ENCODE measurements at regions not wholly inside any gene's neighbourhood (a gene's known extent, or its start where the extent isn't known, plus 50 kb on each side); places are given as distances from the start of the nearest gene placed in this dataset.

- Histone ChIP-seq H3K27ac (no peak overlapping the region), H3K36me3 (no peaks in the 10 kb centered on the region), H3K27me3 (no peaks in the 10 kb centered on the region), H3K9me3 (ENCODE audit: low read depth) (no peaks in the 10 kb centered on the region), H3K4me1 (ENCODE audit: low read depth) (no peaks in the 10 kb centered on the region), H3K4me3 (no peak overlapping the region)
- DNase-seq (ENCODE audit: low read depth in 1 of 2, low spot score in 1 of 2), result no peak
- no peak for TF ChIP-seq CTCF (IDR thresholded peaks at IDR 0.05; ENCODE audit: low read depth, low read length)
These were observed 434.5 kb upstream of the MANEA start for GRCh38 chr6:95142661-95143335.

GRCh38 chr6:95143408-95144180, 433.7 kb upstream of the MANEA start:
- no peak overlapping the region for H3K4me3 ChIP-seq
- H3K27me3 ChIP-seq, result no peaks in the 10 kb centered on the region
- H3K4me1 ChIP-seq (ENCODE audit: low read depth), result no peaks in the 10 kb centered on the region
- no peaks in the 10 kb centered on the region for H3K9me3 ChIP-seq (ENCODE audit: low read depth)
- no peak for DNase-seq (ENCODE audit: low read depth in 1 of 2, low spot score in 1 of 2)
- no peaks in the 10 kb centered on the region for H3K36me3 ChIP-seq
- H3K27ac ChIP-seq, result no peak overlapping the region
- TF ChIP-seq CTCF (IDR thresholded peaks at IDR 0.05; ENCODE audit: low read depth, low read length), result no peak

- H3K27ac ChIP-seq, result no peak overlapping the region
- TF ChIP-seq CTCF (IDR thresholded peaks at IDR 0.05; ENCODE audit: low read depth, low read length), result no peak
- H3K4me1 ChIP-seq (ENCODE audit: low read depth), result no peaks in the 10 kb centered on the region
- no peak for DNase-seq (ENCODE audit: low read depth in 1 of 2, low spot score in 1 of 2)
- H3K9me3 ChIP-seq (ENCODE audit: low read depth), result no peaks in the 10 kb centered on the region
- H3K4me3 ChIP-seq, result no peak overlapping the region
- no peaks in the 10 kb centered on the region for H3K36me3 ChIP-seq
- H3K27me3 ChIP-seq, result no peaks in the 10 kb centered on the region
These were observed 431.9 kb upstream of the MANEA start for GRCh38 chr6:95145457-95145856.

GRCh38 chr6:95159557-95159956, 417.8 kb upstream of the MANEA start:
- Histone ChIP-seq H3K9me3 (ENCODE audit: low read depth) (no peaks in the 10 kb centered on the region), H3K27ac (no peak overlapping the region), H3K27me3 (no peaks in the 10 kb centered on the region), H3K4me3 (no peak overlapping the region), H3K4me1 (ENCODE audit: low read depth) (no peaks in the 10 kb centered on the region), H3K36me3 (no peaks in the 10 kb centered on the region)
- DNase-seq (ENCODE audit: low read depth in 1 of 2, low spot score in 1 of 2), result no peak
- no peak for TF ChIP-seq CTCF (IDR thresholded peaks at IDR 0.05; ENCODE audit: low read depth, low read length)

GRCh38 chr6:95169775-95170174, 407.6 kb upstream of the MANEA start:
- DNase-seq (ENCODE audit: low read depth in 1 of 2, low spot score in 1 of 2), result no peak
- Histone ChIP-seq H3K27ac (no peak overlapping the region), H3K9me3 (ENCODE audit: low read depth) (no peaks in the 10 kb centered on the region), H3K4me1 (ENCODE audit: low read depth) (no peaks in the 10 kb centered on the region), H3K27me3 (no peaks in the 10 kb centered on the region), H3K4me3 (no peak overlapping the region), H3K36me3 (no peaks in the 10 kb centered on the region)
- no peak for TF ChIP-seq CTCF (IDR thresholded peaks at IDR 0.05; ENCODE audit: low read depth, low read length)

All from cardiac muscle cell (in vitro differentiated cells and primary cell).